ENCODE measurements at regions not wholly inside any gene's neighbourhood (a gene's known extent, or its start where the extent isn't known, plus 50 kb on each side); places are given as distances from the start of the nearest gene placed in this dataset.

GRCh38 chr12:127162902-127163301 is 1104.1 kb upstream of the TMEM132C start (continued):
- no peak for TF ChIP-seq SAP30 (IDR thresholded peaks at IDR 0.05; ENCODE audit: insufficient read depth, insufficient replicate concordance, low read length)
- TF ChIP-seq SP2 (IDR thresholded peaks at IDR 0.05; ENCODE audit: low read length) = no peak
- TF ChIP-seq SRF (IDR thresholded peaks at IDR 0.05; ENCODE audit: low read depth, low read length) = no peak
- TF ChIP-seq POU5F1 (IDR thresholded peaks at IDR 0.05; ENCODE audit: low read depth, low read length) = no peak
- TF ChIP-seq ATF3 (IDR thresholded peaks at IDR 0.05; ENCODE audit: insufficient read depth, low read depth, low read length) = no peak
